GM23338 (cell line): ENCODE measurements at regions not wholly inside any gene's neighbourhood (a gene's known extent, or its start where the extent isn't known, plus 50 kb on each side); places are given as distances from the start of the nearest gene placed in this dataset.
A peak's percentile ranks its signal among the peaks of the same experiment; 100 is the strongest.

ENCODE experiments used
- ATAC-seq: fragments of 200-7000 bp; cut with Tn5 transposase; 3 replicates; pipeline ENCODE4 v1.9.1; 2020
- DNase-seq: peaks from one replicate; pipeline ENCODE4 v3.0.0-alpha.2; 2015; ENCODE audit warnings: low spot score
- H2AFZ ChIP-seq: fragments of 200-600 bp; sonication (generic); 2 replicates; pipeline ENCODE4 v1.8.0; 2016; ENCODE audit warnings: antibody characterized with exemption, mild to moderate bottlenecking, moderate library complexity
- H3F3A ChIP-seq: fragments of 200-600 bp; sonication (generic); replicated peaks from 2 replicates; pipeline ENCODE4 v1.8.0; 2017; ENCODE audit warnings: antibody characterized with exemption, mixed run types, low read depth
- H3K27ac ChIP-seq: fragments of 200-600 bp; sonication (generic); 2 replicates; pipeline ENCODE4 v1.6.1; 2016; ENCODE audit warnings: low read depth
- H3K27me3 ChIP-seq: fragments of 200-600 bp; sonication (generic); 2 replicates; pipeline ENCODE4 v1.8.0; 2016; ENCODE audit warnings: mild to moderate bottlenecking, mixed run types, moderate library complexity; ENCODE audit not compliant: insufficient read depth
- H3K36me3 ChIP-seq: fragments of 200-600 bp; sonication (generic); 2 replicates; pipeline ENCODE4 v1.8.0; 2016; ENCODE audit warnings: mild to moderate bottlenecking; ENCODE audit not compliant: insufficient read depth
- H3K4me1 ChIP-seq: fragments of 200-600 bp; sonication (generic); 2 replicates; pipeline ENCODE4 v1.8.0; 2016; ENCODE audit warnings: mild to moderate bottlenecking, moderate library complexity; ENCODE audit not compliant: insufficient read depth
- H3K4me2 ChIP-seq: fragments of 200-600 bp; sonication (generic); 2 replicates; pipeline ENCODE4 v1.7.1; 2017; ENCODE audit warnings: mixed run types
- H3K4me3 ChIP-seq: fragments of 200-600 bp; sonication (generic); 2 replicates; pipeline ENCODE4 v1.6.1; 2016; ENCODE audit warnings: mixed run types
- H3K79me2 ChIP-seq: fragments of 200-600 bp; sonication (generic); replicated peaks from 2 replicates; pipeline ENCODE4 v1.8.0; 2017; ENCODE audit warnings: mild to moderate bottlenecking; ENCODE audit not compliant: insufficient read depth
- H3K9me2 ChIP-seq: fragments of 200-600 bp; sonication (generic); 2 replicates; pipeline ENCODE4 v1.8.0; 2017; ENCODE audit not compliant: insufficient read depth
- H4K20me1 ChIP-seq: fragments of 200-600 bp; sonication (generic); replicated peaks from 2 replicates; pipeline ENCODE4 v1.8.0; 2017; ENCODE audit warnings: mild to moderate bottlenecking; ENCODE audit not compliant: insufficient read depth
- H3K27ac Mint-ChIP-seq: 2 replicates; pipeline ENCODE4 v1.8.0; 2020; ENCODE audit warnings: inconsistent platforms, mild to moderate bottlenecking, moderate library complexity, mixed read lengths
- H3K27me3 Mint-ChIP-seq: 3 replicates; pipeline ENCODE4 v1.8.0; 2022; ENCODE audit warnings: low read depth, mild to moderate bottlenecking, moderate library complexity, mixed read lengths, inconsistent platforms; ENCODE audit not compliant: insufficient read depth, poor library complexity
- H3K36me3 Mint-ChIP-seq: 3 replicates; pipeline ENCODE4 v1.8.0; 2021; ENCODE audit warnings: low read depth, mild to moderate bottlenecking, inconsistent platforms, moderate library complexity, mixed read lengths
- H3K4me1 Mint-ChIP-seq: 3 replicates; pipeline ENCODE4 v1.8.0; 2020; ENCODE audit warnings: mild to moderate bottlenecking, inconsistent platforms, mixed read lengths
- H3K4me3 Mint-ChIP-seq: 3 replicates; pipeline ENCODE4 v1.8.0; 2021; ENCODE audit warnings: moderate library complexity, mild to moderate bottlenecking, inconsistent platforms, mixed read lengths
- H3K9me3 Mint-ChIP-seq: 3 replicates; pipeline ENCODE4 v1.8.0; 2020; ENCODE audit warnings: moderate library complexity, mild to moderate bottlenecking, inconsistent platforms, mixed read lengths
- CTCF ChIP-seq, 2 experiments: fragments of 200-600 bp in 1 of 2; sonication (generic) in 1 of 2; conservative IDR thresholded peaks; 2 replicates each; pipeline versions ENCODE4 v1.5.1 to v1.6.1; 2016 to 2017; ENCODE audit warnings: antibody characterized with exemption in 2 of 2, low read depth in 2 of 2, mild to moderate bottlenecking in 2 of 2, moderate library complexity in 1 of 2
- ETS1 ChIP-seq: IDR thresholded peaks from 2 replicates; pipeline ENCODE4 v1.6.1; 2016; ENCODE audit warnings: antibody characterized with exemption
- EZH2phosphoT487 ChIP-seq: fragments of 200-600 bp; sonication (generic); IDR thresholded peaks from one replicate; pipeline ENCODE4 v1.8.1; 2018; ENCODE audit warnings: antibody characterized with exemption; ENCODE audit not compliant: unreplicated experiment
- JUNB ChIP-seq: IDR thresholded peaks from one replicate; pipeline ENCODE4 v1.6.1; 2016; ENCODE audit warnings: antibody characterized with exemption; ENCODE audit not compliant: unreplicated experiment
- POLR2AphosphoS5 ChIP-seq: IDR thresholded peaks from 2 replicates; pipeline ENCODE4 v1.6.1; 2016; ENCODE audit warnings: antibody characterized with exemption, low read depth
- REST ChIP-seq: IDR thresholded peaks from one replicate; pipeline ENCODE4 v1.6.1; 2018; ENCODE audit warnings: antibody characterized with exemption; ENCODE audit not compliant: unreplicated experiment
- STAT1 ChIP-seq: IDR thresholded peaks from one replicate; pipeline ENCODE4 v1.6.1; 2016; ENCODE audit warnings: antibody characterized with exemption; ENCODE audit not compliant: unreplicated experiment
- ZNF331 ChIP-seq: fragments of 250-450 bp; sonication (Bioruptor Pico); IDR thresholded peaks from 2 replicates; pipeline ENCODE4 v1.5.0; 2020; ENCODE audit warnings: low read depth, mild to moderate bottlenecking, moderate library complexity

GRCh38 chr1:198054510-198054909 is 102.3 kb upstream of the NEK7 start (continued):
- TF ChIP-seq REST (no peak), EZH2phosphoT487 (no peak), STAT1 (no peak)

GRCh38 chr1:198056255-198056654 is 100.5 kb upstream of the NEK7 start:
- no peaks in the 10 kb centered on the region for H3K9me2 ChIP-seq
- no peaks in the 10 kb centered on the region for H3K27me3 Mint-ChIP-seq
- H2AFZ ChIP-seq, result 0 out of 2 replicates have a peak overlapping the region, but pooled peaks have one; percentile 24
- no peaks in the 10 kb centered on the region for H4K20me1 ChIP-seq
- no peaks in the 10 kb centered on the region for H3K79me2 ChIP-seq
- DNase-seq (peak; percentile 71), ATAC-seq (peak; percentile 100)
- H3K36me3 Mint-ChIP-seq, result no peaks in the 10 kb centered on the region
- TF ChIP-seq EZH2phosphoT487 (no peak), POLR2AphosphoS5 (no peak), CTCF (conservative IDR thresholded peaks at IDR 0.05; ENCODE audit: low read depth in 2 of 2) (peak; percentile 45 to 80)
- H3K36me3 ChIP-seq, result no peaks in the 10 kb centered on the region
- no peaks in the 10 kb centered on the region for H3K4me1 ChIP-seq
- no peaks in the 10 kb centered on the region for H3K9me3 Mint-ChIP-seq
- no peak overlapping the region for H3K4me3 Mint-ChIP-seq
- H3K4me1 Mint-ChIP-seq, result no peaks in the 10 kb centered on the region
- no peak overlapping the region for H3K4me3 ChIP-seq
- no peaks in the 10 kb centered on the region for H3K27me3 ChIP-seq
- H3K27ac ChIP-seq, result no peak overlapping the region
- H3F3A ChIP-seq, result no peaks in the 10 kb centered on the region
- H3K4me2 ChIP-seq, result no peak overlapping the region
- no peak overlapping the region for H3K27ac Mint-ChIP-seq

GRCh38 chr1:198064181-198064580 is 92.6 kb upstream of the NEK7 start:
- H3F3A ChIP-seq, result no peaks in the 10 kb centered on the region
- DNase-seq (no peak), ATAC-seq (no peak)
- H4K20me1 ChIP-seq, result no peaks in the 10 kb centered on the region
- peaks cover 1% of the 10 kb centered on the region for H3K27me3 Mint-ChIP-seq
- peak overlapping the region; percentile 83; the same call in 1 of the 2 replicates for H2AFZ ChIP-seq
- H3K9me2 ChIP-seq, result peaks cover 6% of the 10 kb centered on the region; the same call in 1 of the 2 replicates
- H3K27ac Mint-ChIP-seq, result no peak overlapping the region
- H3K4me2 ChIP-seq, result no peak overlapping the region
- H3K36me3 Mint-ChIP-seq, result no peaks in the 10 kb centered on the region
- no peaks in the 10 kb centered on the region for H3K4me1 ChIP-seq
- H3K27ac ChIP-seq, result no peak overlapping the region
- H3K36me3 ChIP-seq, result no peaks in the 10 kb centered on the region
- H3K79me2 ChIP-seq, result no peaks in the 10 kb centered on the region
- H3K27me3 ChIP-seq, result no peaks in the 10 kb centered on the region
- H3K4me1 Mint-ChIP-seq, result peaks cover 3% of the 10 kb centered on the region; the same call in 2 of the 3 replicates
- no peak overlapping the region for H3K4me3 ChIP-seq
- H3K9me3 Mint-ChIP-seq, result no peaks in the 10 kb centered on the region
- no peak overlapping the region for H3K4me3 Mint-ChIP-seq
- TF ChIP-seq REST (no peak), POLR2AphosphoS5 (no peak), EZH2phosphoT487 (no peak), ETS1 (no peak), JUNB (no peak), ZNF331 (no peak)
